GM18951 (cell line): ENCODE measurements at regions not wholly inside any gene's neighbourhood (a gene's known extent, or its start where the extent isn't known, plus 50 kb on each side); places are given as distances from the start of the nearest gene placed in this dataset.

Experiments used
- POLR2A ChIP-seq: IDR thresholded peaks from 4 replicates; pipeline ENCODE4 v1.6.1; 2011; ENCODE audit warnings: mild to moderate bottlenecking; ENCODE audit not compliant: insufficient read length, insufficient read depth; ENCODE audit errors: extremely low read depth
- in situ Hi-C: fragments of 300-500 bp; cut with MboI; formaldehyde crosslinking; loops from one replicate; pipeline ENCODE4 v1.12.0; 2022; ENCODE audit warnings: low sequenced_read_pairs, mixed read lengths, inconsistent platforms; ENCODE audit not compliant: unreplicated experiment

- in situ Hi-C loops, result no loop called here
- no peak for TF ChIP-seq POLR2A
These were observed 982.7 kb downstream of the SQOR start for GRCh38 chr15:46617507-46617906.

- in situ Hi-C loops, result no loop called here
- TF ChIP-seq POLR2A, result no peak
These were observed 984.2 kb downstream of the SQOR start for GRCh38 chr15:46618984-46619383.

DNA sequence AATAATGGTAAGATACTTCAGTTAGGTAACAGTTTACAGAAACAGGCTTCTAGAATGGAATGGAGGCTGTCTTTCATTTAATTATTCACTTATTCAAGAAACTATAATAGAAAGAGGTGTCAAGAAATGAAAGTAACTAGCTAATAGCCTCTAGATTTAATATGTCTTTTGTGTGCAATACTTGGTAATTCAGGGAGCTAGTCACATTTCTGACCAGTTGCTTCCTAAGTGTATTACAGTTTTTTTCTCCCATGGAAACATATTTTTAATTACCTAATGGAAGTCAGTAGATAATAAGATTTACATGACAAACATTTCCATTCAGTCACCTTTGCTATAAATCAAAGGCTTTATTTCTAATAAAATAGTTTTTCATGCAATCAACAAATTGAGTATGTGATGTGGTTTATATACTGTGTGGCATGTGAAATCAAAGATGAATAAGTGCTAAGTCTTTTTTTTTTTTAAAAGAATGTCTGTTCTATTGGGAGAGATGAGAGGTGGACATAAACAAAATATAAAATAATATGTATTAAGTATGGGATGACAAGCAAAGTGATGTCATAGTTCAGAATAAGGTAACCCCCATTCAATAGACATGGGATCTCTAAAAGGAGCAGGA is 985.7 kb downstream of the SQOR start:
- in situ Hi-C loops, result no loop called here
- no peak for TF ChIP-seq POLR2A

DNA sequence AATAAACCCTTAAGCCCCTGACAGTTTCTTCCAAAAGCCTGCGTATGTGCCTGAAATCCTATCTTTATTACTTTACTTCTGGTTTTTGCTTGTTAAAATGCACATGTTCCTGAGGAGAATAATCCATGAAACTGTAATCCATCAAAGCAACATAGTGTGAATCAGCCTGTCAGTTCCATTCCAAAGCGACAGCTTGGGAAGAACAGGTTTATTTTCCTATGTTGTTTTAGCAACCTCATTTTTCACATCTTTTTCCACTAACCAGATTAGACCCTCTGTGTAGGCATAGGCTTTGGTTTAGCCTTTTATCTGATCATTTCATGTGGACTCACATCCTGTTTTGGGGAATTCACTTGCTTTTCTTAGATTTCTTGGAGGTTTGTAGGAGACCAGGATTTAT is 988.0 kb downstream of the SQOR start:
- in situ Hi-C loops, result no loop called here
- TF ChIP-seq POLR2A, result no peak

- TF ChIP-seq POLR2A, result no peak
These were observed 1001.4 kb downstream of the SQOR start for GRCh38 chr15:46636206-46636605.

GRCh38 chr15:46644501-46645481 is 1010.0 kb downstream of the SQOR start:
- no peak for TF ChIP-seq POLR2A
- in situ Hi-C loops, result no loop called here

More at GRCh38 chr15:46636206-46636605, 1001.4 kb downstream of the SQOR start:
- in situ Hi-C loops, result no loop called here

DNA sequence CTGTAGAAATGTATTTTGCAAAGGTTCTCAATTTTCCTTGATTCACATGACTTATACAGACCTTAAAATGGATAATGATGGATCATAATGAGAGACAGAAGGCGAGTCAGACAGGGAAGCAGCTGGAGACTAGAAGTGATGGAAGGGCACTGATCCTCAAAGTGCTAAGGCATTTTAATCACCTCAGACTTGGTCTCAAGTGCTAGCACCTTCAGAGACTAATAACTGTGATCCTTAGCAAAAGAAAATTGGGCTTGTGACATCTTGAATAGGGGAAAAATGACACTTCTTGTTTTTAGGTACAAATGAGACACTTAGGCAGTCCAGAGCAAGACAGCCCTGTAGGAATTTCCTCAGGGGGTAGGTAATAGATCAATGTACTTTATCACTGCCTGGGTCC is 1011.7 kb downstream of the SQOR start:
- TF ChIP-seq POLR2A, result no peak
- in situ Hi-C loops, result no loop called here

DNA sequence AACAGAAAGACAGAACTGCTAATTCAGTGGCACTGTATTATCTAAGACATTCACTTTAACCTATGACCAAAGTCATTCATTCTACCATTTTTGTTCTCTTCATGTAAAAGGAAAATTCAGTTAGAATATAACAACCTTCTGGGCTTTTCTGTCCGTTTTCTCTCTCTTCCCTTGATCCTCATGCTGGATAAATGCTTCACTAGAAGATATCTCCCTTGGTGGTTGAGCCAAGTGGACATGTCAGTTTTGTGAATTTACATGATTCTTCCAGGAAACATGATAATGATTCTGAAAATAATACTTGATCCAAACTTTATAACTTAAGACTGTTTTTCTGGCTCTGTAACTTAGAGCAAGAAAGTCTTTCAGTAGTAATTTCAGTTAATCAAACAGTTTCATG is 1012.2 kb downstream of the SQOR start:
- in situ Hi-C loops, result no loop called here
- TF ChIP-seq POLR2A, result no peak

DNA sequence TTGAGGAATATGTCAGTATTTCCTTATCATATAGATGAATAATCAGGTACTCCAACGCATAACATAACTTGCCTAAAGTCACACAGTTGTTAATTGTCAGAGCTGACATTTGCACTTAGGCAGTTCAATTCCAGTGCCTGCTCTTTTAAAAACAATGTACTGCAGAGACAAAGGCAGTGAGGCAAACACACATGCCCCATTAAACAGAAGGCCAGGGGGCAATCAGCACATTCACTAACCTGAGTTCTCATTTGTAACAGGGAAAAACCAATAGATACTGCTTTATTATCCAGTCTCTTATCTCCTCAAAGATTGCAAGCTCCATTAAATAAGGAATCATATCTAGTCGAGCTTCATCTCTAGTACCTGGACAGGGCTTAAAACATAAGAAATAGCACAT is 1017.4 kb downstream of the SQOR start:
- in situ Hi-C loops, result no loop called here
- no peak for TF ChIP-seq POLR2A

DNA sequence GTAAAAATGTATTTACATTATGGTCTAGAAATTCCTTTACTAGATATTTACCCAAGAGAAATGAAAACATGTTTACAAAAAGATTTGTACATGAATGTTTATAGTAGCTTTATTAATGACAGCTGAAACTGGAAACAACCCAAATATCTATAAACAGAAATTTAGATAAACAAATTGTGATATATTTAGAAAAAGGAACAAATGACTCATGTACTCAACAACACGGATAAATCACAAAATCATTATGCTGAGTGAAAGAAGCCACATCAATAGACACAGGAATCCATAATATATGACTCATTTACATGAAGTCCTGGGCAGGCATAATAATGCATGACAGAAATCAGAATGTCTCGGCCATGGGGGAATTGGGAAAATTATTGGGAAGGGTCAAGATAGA is 1020.2 kb downstream of the SQOR start:
- in situ Hi-C loops, result no loop called here
- no peak for TF ChIP-seq POLR2A

DNA sequence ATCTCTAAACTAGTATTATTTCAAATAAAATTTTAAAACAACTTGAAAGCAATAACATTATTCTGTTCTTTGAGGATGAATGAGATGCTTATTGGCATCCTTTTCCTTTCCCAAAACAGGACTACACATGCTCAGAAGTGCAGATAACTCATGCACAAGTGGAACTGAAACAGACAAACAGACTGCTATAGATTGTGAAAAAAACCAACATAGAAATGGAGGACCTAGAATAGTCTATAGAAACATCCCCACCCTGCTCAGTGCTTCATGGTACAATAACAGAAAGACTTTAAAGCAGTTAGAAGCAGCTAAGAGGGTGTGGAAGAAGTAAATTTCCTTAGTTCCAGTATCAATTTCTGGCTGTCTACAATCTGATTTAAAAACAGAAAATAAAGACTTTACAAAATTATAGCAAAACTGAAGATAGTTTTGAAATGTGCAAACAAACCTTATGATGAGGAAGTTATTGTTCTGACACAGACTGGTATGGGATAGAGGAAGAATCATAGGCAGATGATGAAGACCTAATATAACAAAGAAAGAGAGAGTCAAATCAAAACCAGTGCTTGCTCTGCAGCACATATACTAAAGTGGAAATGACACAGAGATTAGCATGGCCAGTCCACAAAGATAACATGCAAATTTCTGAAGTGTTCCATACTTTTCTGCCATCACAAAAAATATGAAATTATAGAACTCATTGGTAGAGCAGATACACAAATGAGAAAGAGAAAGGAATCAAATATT is 1025.4 kb downstream of the SQOR start:
- in situ Hi-C loops, result no loop called here
- TF ChIP-seq POLR2A, result no peak

DNA sequence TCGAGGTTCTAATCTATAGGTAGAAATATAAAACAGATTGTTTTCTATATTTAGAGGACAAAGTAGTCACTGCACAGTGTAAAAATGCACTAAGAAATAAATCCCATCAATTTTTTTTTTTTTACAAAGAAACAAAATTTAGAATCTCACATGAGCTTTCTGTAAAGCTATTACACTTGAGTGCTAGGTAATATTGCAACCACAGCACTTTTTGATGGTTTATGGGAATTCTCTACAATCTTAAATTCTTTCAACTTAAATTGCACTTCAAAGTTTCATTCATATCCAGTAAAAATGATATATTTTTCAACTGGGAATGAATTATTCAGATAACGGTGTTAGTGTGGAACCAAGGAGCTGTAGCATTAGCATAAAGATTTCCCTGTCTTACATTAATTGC is 1035.4 kb downstream of the SQOR start:
- in situ Hi-C loops, result no loop called here
- no peak for TF ChIP-seq POLR2A

GRCh38 chr15:46671336-46671735 is 1036.5 kb downstream of the SQOR start:
- no peak for TF ChIP-seq POLR2A
- in situ Hi-C loops, result no loop called here
